ENCODE measurements at regions not wholly inside any gene's neighbourhood (a gene's known extent, or its start where the extent isn't known, plus 50 kb on each side); places are given as distances from the start of the nearest gene placed in this dataset.

- TF ChIP-seq POLR2AphosphoS5 (IDR thresholded peaks at IDR 0.05; ENCODE audit: control insufficient read depth, insufficient read depth, low read depth, low read length) (no peak), RNF219 (CRISPR knock-in tag; IDR thresholded peaks at IDR 0.05) (no peak)
Observed at GRCh38 chr3:117135207-117135606, 425.6 kb downstream of the TUSC7 start.

Data from K562 (cell line).